H1 (cell line): ENCODE measurements at regions not wholly inside any gene's neighbourhood (a gene's known extent, or its start where the extent isn't known, plus 50 kb on each side); places are given as distances from the start of the nearest gene placed in this dataset.

Experiments
- CTCF ChIA-PET: fragments of 300-600 bp; sonication (Branson Sonifier 250); formaldehyde crosslinking; loops from one replicate; lab custom pipeline; 2021; ENCODE audit not compliant: partially characterized antibody; lab: Charles Lee
- POLR2A ChIA-PET: fragments of 300-600 bp; sonication (Branson Sonifier 250); formaldehyde crosslinking; loops from one replicate; lab custom pipeline; 2021; ENCODE audit warnings: inconsistent platforms; ENCODE audit not compliant: partially characterized antibody; lab: Charles Lee
- DNase-seq, 2 experiments: peaks; one replicate each; pipeline versions ENCODE4 v3.0.0 to v3.0.0-alpha.2; 2010 to 2022; ENCODE audit warnings: low spot score in 2 of 2, low read depth in 1 of 2, mixed read lengths in 1 of 2
- FAIRE-seq: peaks from 2 replicates; lab custom pipeline; 2011; peaks lifted over from hg19 to GRCh38; lab: Jason Lieb, UNC
- H2AFZ ChIP-seq: 2 replicates; pipeline ENCODE4 v1.8.1; 2012; ENCODE audit warnings: low read length, inconsistent platforms
- H2AK5ac ChIP-seq: 2 replicates; pipeline ENCODE4 v1.6.1; 2013; ENCODE audit warnings: low read depth, low read length
- H2BK120ac ChIP-seq: replicated peaks from 2 replicates; pipeline ENCODE3; 2013; ENCODE audit warnings: low read depth, low read length, inconsistent platforms
- H2BK12ac ChIP-seq: 2 replicates; pipeline ENCODE4 v1.6.1; 2013; ENCODE audit warnings: low read depth, low read length
- H2BK15ac ChIP-seq: 2 replicates; pipeline ENCODE4 v1.6.1; 2013; ENCODE audit warnings: low read length
- H2BK20ac ChIP-seq: 2 replicates; pipeline ENCODE4 v1.6.1; 2013; ENCODE audit warnings: low read length
- H2BK5ac ChIP-seq: 2 replicates; pipeline ENCODE4 v1.6.1; 2013; ENCODE audit warnings: low read depth, low read length
- H3K14ac ChIP-seq: 2 replicates; pipeline ENCODE4 v1.6.1; 2013; ENCODE audit warnings: inconsistent platforms; ENCODE audit not compliant: insufficient read length
- H3K18ac ChIP-seq: 2 replicates; pipeline ENCODE4 v1.6.1; 2013; ENCODE audit warnings: low read length; ENCODE audit errors: extremely low read depth
- H3K23ac ChIP-seq: 2 replicates; pipeline ENCODE4 v1.6.1; 2013; ENCODE audit warnings: inconsistent platforms; ENCODE audit not compliant: insufficient read length
- H3K23me2 ChIP-seq: 2 replicates; pipeline ENCODE4 v1.6.1; 2013; ENCODE audit warnings: low read depth, low read length
- H3K27ac ChIP-seq: 2 replicates; pipeline ENCODE4 v1.6.1; 2011; ENCODE audit warnings: low read depth, low read length, inconsistent platforms
- H3K27me3 ChIP-seq, 4 experiments: replicated peaks in 1 of 4; 1 replicate in 1 of 4; 2 replicates in 3 of 4; pipeline versions ENCODE4 v1.6.1 to v1.8.1; 2011 to 2013; ENCODE audit warnings: low read length in 3 of 4, mild to moderate bottlenecking in 3 of 4, inconsistent platforms in 2 of 4, mixed read lengths in 2 of 4, moderate library complexity in 1 of 4; ENCODE audit not compliant: control insufficient read depth in 3 of 4, insufficient read depth in 3 of 4; ENCODE audit errors: extremely low read depth in 1 of 4
- H3K36me3 ChIP-seq, 4 experiments: 2 replicates each; pipeline versions ENCODE4 v1.6.1 to v1.8.1; 2011 to 2013; ENCODE audit warnings: mild to moderate bottlenecking in 4 of 4, low read length in 3 of 4, moderate library complexity in 2 of 4, control low read depth in 1 of 4, inconsistent platforms in 1 of 4; ENCODE audit not compliant: insufficient read depth in 4 of 4, control insufficient read depth in 2 of 4
- H3K4ac ChIP-seq: replicated peaks from 2 replicates; pipeline ENCODE3; 2013; ENCODE audit warnings: low read length, low read depth, mixed read lengths, inconsistent platforms; ENCODE audit not compliant: insufficient read length
- H3K4me1 ChIP-seq, 4 experiments: replicated peaks in 1 of 4; 1 replicate in 1 of 4; 2 replicates in 3 of 4; pipeline versions ENCODE4 v1.6.1 to v1.8.1; 2011 to 2013; ENCODE audit warnings: low read length in 3 of 4, inconsistent platforms in 2 of 4, mixed read lengths in 1 of 4; ENCODE audit not compliant: insufficient read depth in 4 of 4, control insufficient read depth in 3 of 4
- H3K4me2 ChIP-seq, 2 experiments: 2 replicates each; pipeline versions ENCODE4 v1.6.1 to v1.8.1; 2011 to 2013; ENCODE audit warnings: low read depth in 2 of 2, low read length in 2 of 2, control low read depth in 1 of 2, inconsistent platforms in 1 of 2, mild to moderate bottlenecking in 1 of 2; ENCODE audit not compliant: insufficient read depth in 1 of 2
- H3K4me3 ChIP-seq, 4 experiments: fragments of 200-600, 300-600 bp in 1 of 4; sonication (generic), shearing (Covaris generic), sonication (Bioruptor Twin) in 1 of 4; 2 replicates each; pipeline versions ENCODE4 v1.5.1 to v1.8.1; 2011 to 2016; ENCODE audit warnings: low read length in 4 of 4, low read depth in 3 of 4, control low read depth in 2 of 4, inconsistent platforms in 2 of 4, mild to moderate bottlenecking in 2 of 4, mixed read lengths in 1 of 4, moderate library complexity in 1 of 4; ENCODE audit not compliant: insufficient read depth in 2 of 4; ENCODE audit errors: extremely low read depth in 1 of 4
- H3K56ac ChIP-seq: replicated peaks from 2 replicates; pipeline ENCODE3; 2013; ENCODE audit warnings: low read depth, mild to moderate bottlenecking, mixed read lengths, low read length, inconsistent platforms; ENCODE audit not compliant: insufficient read length
- H3K79me1 ChIP-seq: 2 replicates; pipeline ENCODE4 v1.6.1; 2013; ENCODE audit warnings: low read depth, low read length, control low read depth
- H3K79me2 ChIP-seq, 2 experiments: 2 replicates each; pipeline versions ENCODE4 v1.6.1 to v1.8.1; 2012 to 2013; ENCODE audit warnings: low read length in 2 of 2, mild to moderate bottlenecking in 2 of 2, inconsistent platforms in 1 of 2; ENCODE audit not compliant: insufficient read depth in 2 of 2, control insufficient read depth in 1 of 2
- H3K9ac ChIP-seq, 4 experiments: replicated peaks in 1 of 4; 1 replicate in 1 of 4; 2 replicates in 3 of 4; pipeline versions ENCODE4 v1.6.1 to v1.8.1; 2011 to 2013; ENCODE audit warnings: low read depth in 3 of 4, low read length in 3 of 4, control low read depth in 2 of 4, mild to moderate bottlenecking in 2 of 4, moderate library complexity in 2 of 4, inconsistent platforms in 1 of 4; ENCODE audit errors: extremely low read depth in 1 of 4
- H3K9me3 ChIP-seq, 2 experiments: 2 replicates each; pipeline versions ENCODE4 v1.6.1 to v1.8.1; 2012 to 2013; ENCODE audit warnings: mild to moderate bottlenecking in 2 of 2, moderate library complexity in 2 of 2, control low read depth in 1 of 2, inconsistent platforms in 1 of 2, low read depth in 1 of 2, low read length in 1 of 2, mixed read lengths in 1 of 2; ENCODE audit not compliant: insufficient read depth in 2 of 2
- H4K20me1 ChIP-seq, 2 experiments: replicated peaks in 1 of 2; 2 replicates each; pipeline versions ENCODE3 to v1.8.1; 2011 to 2013; ENCODE audit warnings: inconsistent platforms in 2 of 2, low read length in 2 of 2, mild to moderate bottlenecking in 1 of 2; ENCODE audit not compliant: insufficient read depth in 2 of 2, control insufficient read depth in 1 of 2
- H4K5ac ChIP-seq: 2 replicates; pipeline ENCODE4 v1.6.1; 2013; ENCODE audit warnings: low read length, low read depth, mixed read lengths, inconsistent platforms; ENCODE audit not compliant: insufficient read length
- H4K8ac ChIP-seq: 2 replicates; pipeline ENCODE4 v1.8.0; 2013; ENCODE audit warnings: mild to moderate bottlenecking, moderate library complexity, low read length, inconsistent platforms; ENCODE audit not compliant: insufficient read depth; ENCODE audit errors: extremely low read depth
- H4K91ac ChIP-seq: replicated peaks from 2 replicates; pipeline ENCODE3; 2013; ENCODE audit warnings: low read length, mixed read lengths, inconsistent platforms; ENCODE audit not compliant: insufficient read length
- ASH2L ChIP-seq: fragments of 200-600, 300-600 bp; sonication (generic); IDR thresholded peaks from one replicate; pipeline ENCODE4 v1.7.1; 2017; ENCODE audit warnings: low read length
- EGR1 ChIP-seq: IDR thresholded peaks from 2 replicates; pipeline ENCODE4 v1.6.1; 2011; ENCODE audit warnings: low read depth, low read length, borderline replicate concordance
- GABPA ChIP-seq: IDR thresholded peaks from 2 replicates; pipeline ENCODE4 v1.6.1; 2011; ENCODE audit warnings: mild to moderate bottlenecking, low read length, moderate library complexity, borderline replicate concordance; ENCODE audit not compliant: insufficient read depth
- HDAC2 ChIP-seq, 2 experiments: fragments of 300-600 bp in 1 of 2; sonication (generic) in 1 of 2; IDR thresholded peaks; 2 replicates each; pipeline ENCODE4 v1.6.1; 2011 to 2012; ENCODE audit warnings: low read depth in 2 of 2, low read length in 2 of 2, mild to moderate bottlenecking in 2 of 2, moderate library complexity in 2 of 2, borderline replicate concordance in 1 of 2, inconsistent platforms in 1 of 2
- KDM4A ChIP-seq: IDR thresholded peaks from one replicate; pipeline ENCODE4 v1.7.1; 2012; ENCODE audit warnings: low read depth, mild to moderate bottlenecking, moderate library complexity, low read length, inconsistent platforms; ENCODE audit not compliant: severe bottlenecking
- MAFK ChIP-seq: IDR thresholded peaks from 2 replicates; pipeline ENCODE4 v1.6.1; 2012; ENCODE audit warnings: low read depth, mild to moderate bottlenecking, improper control_type of control experiment, low read length
- NRF1 ChIP-seq: IDR thresholded peaks from 2 replicates; pipeline ENCODE4 v1.6.1; 2011; ENCODE audit warnings: mild to moderate bottlenecking, low read depth, low read length, improper control_type of control experiment
- RBBP5 ChIP-seq: IDR thresholded peaks from 2 replicates; pipeline ENCODE4 v1.7.1; 2012; ENCODE audit warnings: low read depth, mild to moderate bottlenecking, inconsistent platforms, low read length, moderate library complexity, borderline replicate concordance
- SIX5 ChIP-seq: IDR thresholded peaks from 2 replicates; pipeline ENCODE4 v1.6.1; 2011; ENCODE audit warnings: mild to moderate bottlenecking, low read depth, low read length
- SP2 ChIP-seq: IDR thresholded peaks from 2 replicates; pipeline ENCODE4 v1.6.1; 2012; ENCODE audit warnings: mild to moderate bottlenecking, low read length, inconsistent platforms
- SRF ChIP-seq: IDR thresholded peaks from 2 replicates; pipeline ENCODE4 v1.6.1; 2011; ENCODE audit warnings: mild to moderate bottlenecking, low read depth, low read length, moderate library complexity
- TCF12 ChIP-seq: IDR thresholded peaks from 2 replicates; pipeline ENCODE4 v1.6.1; 2011; ENCODE audit warnings: low read depth, mild to moderate bottlenecking, low read length
- WGBS, 2 experiments: shearing (Covaris generic) in 1 of 2; methylation state at CpG; one replicate each; pipeline versions ENCODE4 v1.1.6 to v1.1.7; 2013 to 2015; ENCODE audit warnings: low lambda C conversion rate in 2 of 2, mixed read lengths in 2 of 2, inconsistent platforms in 1 of 2, low coverage in 1 of 2, missing lambda C conversion rate in 1 of 2; ENCODE audit not compliant: insufficient replicate concordance in 2 of 2, insufficient coverage in 1 of 2, insufficient read length in 1 of 2; ENCODE audit errors: extremely low coverage in 1 of 2, missing lambda C conversion rate in 1 of 2; 5-methylcytosine and 5-hydroxymethylcytosine counted together

GRCh38 chr1:106746448-106747085 lies 309.9 kb upstream of the PRMT6 start:
- no peaks in the 10 kb centered on the region for H3K36me3 ChIP-seq
- no peak overlapping the region for H2BK15ac ChIP-seq
- no peak for FAIRE-seq
- H3K23me2 ChIP-seq = no peaks in the 10 kb centered on the region
- H4K5ac ChIP-seq = no peak overlapping the region
- no peak overlapping the region for H3K14ac ChIP-seq
- no peak for DNase-seq
- no peak overlapping the region for H2BK20ac ChIP-seq
- H3K4ac ChIP-seq = no peak overlapping the region
- no peak overlapping the region for H3K27ac ChIP-seq
- peak overlapping the region in 1 of 4 experiments; percentile 33; a peak in 2 of 8 replicates for H3K4me3 ChIP-seq
- no peak overlapping the region for H2BK12ac ChIP-seq
- H2BK5ac ChIP-seq = no peak overlapping the region
- no peak overlapping the region for H2BK120ac ChIP-seq
- no peak overlapping the region for H3K9ac ChIP-seq
- H3K4me2 ChIP-seq = peak overlapping the region; percentile 49 to 56
- H3K9me3 ChIP-seq = no peaks in the 10 kb centered on the region
- POLR2A ChIA-PET = interaction anchor here (2.0 kb wide), 1 partner anchor 9 kb away, joined by 4 read pairs; no protein-coding TSS in a partner anchor
- H3K27me3 ChIP-seq = no peaks in the 10 kb centered on the region
- 8% methylated on average over 2 of the region's 2 CpGs; no CpG with 5 or more reads in 1 of the 2 experiments for WGBS, 2 experiments
- no peaks in the 10 kb centered on the region for H4K20me1 ChIP-seq
- H3K23ac ChIP-seq = no peak overlapping the region
- H2AK5ac ChIP-seq = no peak overlapping the region
- H3K79me1 ChIP-seq = no peaks in the 10 kb centered on the region
- TF ChIP-seq EGR1 (no peak), NRF1 (no peak), SIX5 (no peak), ASH2L (no peak), TCF12 (no peak), RBBP5 (no peak), SP2 (no peak), GABPA (no peak), SRF (no peak), KDM4A (no peak), MAFK (no peak), HDAC2 (IDR thresholded peaks at IDR 0.05; ENCODE audit: borderline replicate concordance in 1 of 2, low read depth in 2 of 2, low read length in 2 of 2) (no peak)
- TF ChIP-seq, all 59 proteins: peak for 0
- H3K56ac ChIP-seq = no peak overlapping the region
- H4K91ac ChIP-seq = no peak overlapping the region
- no peaks in the 10 kb centered on the region for H3K79me2 ChIP-seq
- no peak overlapping the region for H4K8ac ChIP-seq
- no peak overlapping the region for H2AFZ ChIP-seq
- CTCF ChIA-PET = no interaction called here
- H3K18ac ChIP-seq = no peak overlapping the region
- H3K4me1 ChIP-seq = peaks cover 0 to 10% (median 4%) of the 10 kb centered on the region in 4 experiments; a peak in 3 of 7 replicates
